ENCODE measurements at regions not wholly inside any gene's neighbourhood (a gene's known extent, or its start where the extent isn't known, plus 50 kb on each side); places are given as distances from the start of the nearest gene placed in this dataset.

GRCh38 chr9:82333671-82334070 lies 345.1 kb downstream of the SPATA31D1 start:
- no peak for TF ChIP-seq CTCF (IDR thresholded peaks at IDR 0.05 in 2 of 3, conservative IDR thresholded peaks at IDR 0.05 in 1 of 3; ENCODE audit: insufficient read depth in 2 of 3, low read depth in 1 of 3, low read length in 3 of 3)
- TF ChIP-seq POLR2A (conservative IDR thresholded peaks at IDR 0.05), result no peak
- no peak for TF ChIP-seq FOS (IDR thresholded peaks at IDR 0.05; ENCODE audit: extremely low read depth, insufficient read length)
- no peak for TF ChIP-seq NR2C2 (CRISPR knock-in tag; IDR thresholded peaks at IDR 0.05)
- TF ChIP-seq NR2C2 (tag; IDR thresholded peaks at IDR 0.05), result no peak
- no peak for TF ChIP-seq TAF1 (IDR thresholded peaks at IDR 0.05; ENCODE audit: control insufficient read depth, extremely low read depth, insufficient read depth, low read length, severe bottlenecking)
- TF ChIP-seq SP1 (CRISPR knock-in tag; IDR thresholded peaks at IDR 0.05), result no peak
- no peak for TF ChIP-seq MAFF (IDR thresholded peaks at IDR 0.05; ENCODE audit: low read length)
- TF ChIP-seq POLR2AphosphoS5 (IDR thresholded peaks at IDR 0.05; ENCODE audit: control insufficient read depth, insufficient read depth, low read depth, low read length), result no peak
- TF ChIP-seq ZNF274 (IDR thresholded peaks at IDR 0.05; ENCODE audit: borderline replicate concordance, low read depth, low read length), result no peak
- TF ChIP-seq SRF (CRISPR knock-in tag; IDR thresholded peaks at IDR 0.05), result no peak

All from K562 (cell line).